ENCODE measurements at regions not wholly inside any gene's neighbourhood (a gene's known extent, or its start where the extent isn't known, plus 50 kb on each side); places are given as distances from the start of the nearest gene placed in this dataset.

- TF ChIP-seq, protein P1, sequence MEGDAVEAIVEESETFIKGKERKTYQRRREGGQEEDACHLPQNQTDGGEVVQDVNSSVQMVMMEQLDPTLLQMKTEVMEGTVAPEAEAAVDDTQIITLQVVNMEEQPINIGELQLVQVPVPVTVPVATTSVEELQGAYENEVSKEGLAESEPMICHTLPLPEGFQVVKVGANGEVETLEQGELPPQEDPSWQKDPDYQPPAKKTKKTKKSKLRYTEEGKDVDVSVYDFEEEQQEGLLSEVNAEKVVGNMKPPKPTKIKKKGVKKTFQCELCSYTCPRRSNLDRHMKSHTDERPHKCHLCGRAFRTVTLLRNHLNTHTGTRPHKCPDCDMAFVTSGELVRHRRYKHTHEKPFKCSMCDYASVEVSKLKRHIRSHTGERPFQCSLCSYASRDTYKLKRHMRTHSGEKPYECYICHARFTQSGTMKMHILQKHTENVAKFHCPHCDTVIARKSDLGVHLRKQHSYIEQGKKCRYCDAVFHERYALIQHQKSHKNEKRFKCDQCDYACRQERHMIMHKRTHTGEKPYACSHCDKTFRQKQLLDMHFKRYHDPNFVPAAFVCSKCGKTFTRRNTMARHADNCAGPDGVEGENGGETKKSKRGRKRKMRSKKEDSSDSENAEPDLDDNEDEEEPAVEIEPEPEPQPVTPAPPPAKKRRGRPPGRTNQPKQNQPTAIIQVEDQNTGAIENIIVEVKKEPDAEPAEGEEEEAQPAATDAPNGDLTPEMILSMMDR (conservative IDR thresholded peaks at IDR 0.05) = no peak
- no peak for TF ChIP-seq EZH2 (IDR thresholded peaks at IDR 0.05; ENCODE audit: low read depth)
These were observed 167.9 kb upstream of the REG3A start for GRCh38 chr2:79327460-79327859.

Data from PC-9 (cell line).